ENCODE measurements at regions not wholly inside any gene's neighbourhood (a gene's known extent, or its start where the extent isn't known, plus 50 kb on each side); places are given as distances from the start of the nearest gene placed in this dataset.
A peak's percentile ranks its signal among the peaks of the same experiment; 100 is the strongest.

DNA sequence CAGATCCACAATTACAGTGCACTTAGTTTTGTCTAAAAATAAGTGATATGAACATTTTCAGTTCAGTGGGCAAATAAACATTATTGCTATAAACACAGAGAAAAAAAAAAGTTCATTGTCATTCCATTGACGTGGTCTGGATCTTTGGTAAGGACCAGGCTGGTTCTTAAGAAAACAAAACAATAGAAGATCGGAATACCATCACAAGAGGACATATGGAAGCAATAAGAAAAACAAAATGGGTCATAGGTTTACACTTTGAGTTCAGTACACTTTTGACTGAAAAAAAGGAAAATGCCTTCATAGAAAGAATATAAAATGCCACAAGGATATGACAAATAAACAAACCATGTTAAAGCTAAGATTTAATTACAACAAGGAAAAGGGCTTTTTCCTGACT, 289.5 kb upstream of the TYRP1 start:
- DNase-seq (ENCODE audit: low read depth, low spot score), result no peak

DNA sequence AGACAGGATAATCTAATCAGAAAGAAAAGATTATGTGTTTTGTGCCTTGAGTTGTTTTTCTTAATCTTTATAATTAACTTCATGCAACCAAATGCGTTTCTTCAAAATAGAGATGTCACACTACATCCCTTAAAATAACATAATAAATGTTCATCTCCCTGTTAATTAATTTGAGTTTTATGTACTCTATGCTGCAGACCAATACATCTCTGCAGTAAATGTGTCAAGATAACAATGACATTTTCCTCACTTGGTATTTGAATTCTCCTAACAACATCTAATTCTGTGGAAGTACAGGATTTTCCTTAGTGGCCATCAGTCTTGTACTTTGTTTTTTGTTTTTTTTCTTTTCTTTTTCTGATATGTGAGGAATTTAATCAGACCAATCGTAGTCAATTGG, 279.2 kb upstream of the TYRP1 start:
- no peak for DNase-seq (ENCODE audit: low read depth, low spot score)

DNA sequence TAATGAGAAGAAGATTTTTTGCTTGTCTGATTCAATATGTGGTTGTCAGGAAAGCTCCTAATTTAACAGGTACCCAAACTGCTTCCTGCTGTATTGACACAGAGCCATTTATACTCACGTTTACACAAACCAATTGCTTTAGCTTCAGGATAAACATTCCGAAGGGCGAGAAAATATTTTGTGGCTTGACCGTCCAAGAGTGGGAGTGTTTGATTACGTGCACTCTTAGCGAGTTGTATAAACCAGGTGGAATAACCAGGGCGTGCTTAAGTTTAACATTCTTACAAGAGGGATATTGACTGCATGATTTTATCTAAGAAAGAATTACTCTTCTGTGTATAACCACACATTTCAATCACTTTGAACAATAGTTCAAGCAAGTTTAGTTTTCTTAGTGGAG, 278.7 kb upstream of the TYRP1 start:
- no peak for DNase-seq (ENCODE audit: low read depth, low spot score)

DNA sequence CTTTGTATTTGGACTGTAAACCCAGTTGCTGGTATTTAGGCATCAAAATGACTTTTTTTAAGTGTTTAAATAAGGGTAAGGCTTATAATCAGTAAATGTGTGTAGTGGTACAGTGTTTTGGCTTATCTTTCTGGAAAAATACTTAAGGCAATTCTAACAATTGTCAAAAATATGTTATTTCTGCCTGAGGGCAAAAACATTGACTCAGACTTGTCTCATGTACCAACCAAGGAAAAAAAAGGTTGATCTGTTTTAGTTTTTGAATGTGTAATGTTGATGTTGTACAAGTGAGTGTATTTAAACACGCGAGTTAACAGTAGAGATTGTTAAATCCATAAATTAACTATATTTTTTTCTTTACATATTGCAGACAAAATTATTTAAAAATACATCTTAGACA, 277.8 kb upstream of the TYRP1 start:
- no peak for DNase-seq (ENCODE audit: low read depth, low spot score)

DNA sequence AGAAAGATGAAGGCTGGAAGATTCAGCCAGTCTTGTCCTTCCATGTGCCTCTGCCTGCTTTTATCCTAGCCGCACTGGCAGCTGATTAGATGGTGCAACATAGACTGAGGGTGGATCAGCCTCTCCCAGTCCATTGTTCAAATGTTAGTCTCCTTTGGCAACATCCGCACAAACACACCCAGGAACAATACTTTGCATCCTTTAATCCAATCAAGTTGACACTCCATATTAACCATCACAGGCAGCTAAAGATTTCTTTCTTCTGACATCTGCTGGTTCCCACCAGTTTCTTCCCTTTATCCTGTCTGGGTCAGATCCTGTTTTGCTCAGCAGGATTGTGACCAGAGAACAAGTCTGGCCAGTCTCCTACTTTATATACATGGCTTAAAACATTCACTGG, 276.5 kb upstream of the TYRP1 start:
- peak; percentile 14 for DNase-seq (ENCODE audit: low read depth, low spot score)

DNA sequence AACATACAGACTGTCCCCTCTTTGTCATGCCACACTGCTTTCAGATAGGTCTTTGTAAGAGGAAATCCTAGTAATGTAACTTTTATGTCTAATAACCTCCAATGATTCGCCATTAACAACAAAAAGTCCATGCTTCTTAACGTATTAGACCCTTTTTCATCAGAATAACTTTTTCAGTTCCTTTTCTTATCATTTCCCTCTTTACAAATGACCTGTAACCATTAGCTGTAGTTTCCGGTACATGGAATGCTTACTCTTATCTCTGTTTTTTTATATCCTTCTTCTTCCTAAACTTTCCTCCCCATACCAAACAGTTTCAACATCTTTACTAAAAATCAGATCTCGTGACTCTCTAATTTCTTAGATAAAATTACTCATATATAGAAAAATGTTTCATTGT, 268.9 kb upstream of the TYRP1 start:
- DNase-seq (ENCODE audit: low read depth, low spot score), result no peak

DNA sequence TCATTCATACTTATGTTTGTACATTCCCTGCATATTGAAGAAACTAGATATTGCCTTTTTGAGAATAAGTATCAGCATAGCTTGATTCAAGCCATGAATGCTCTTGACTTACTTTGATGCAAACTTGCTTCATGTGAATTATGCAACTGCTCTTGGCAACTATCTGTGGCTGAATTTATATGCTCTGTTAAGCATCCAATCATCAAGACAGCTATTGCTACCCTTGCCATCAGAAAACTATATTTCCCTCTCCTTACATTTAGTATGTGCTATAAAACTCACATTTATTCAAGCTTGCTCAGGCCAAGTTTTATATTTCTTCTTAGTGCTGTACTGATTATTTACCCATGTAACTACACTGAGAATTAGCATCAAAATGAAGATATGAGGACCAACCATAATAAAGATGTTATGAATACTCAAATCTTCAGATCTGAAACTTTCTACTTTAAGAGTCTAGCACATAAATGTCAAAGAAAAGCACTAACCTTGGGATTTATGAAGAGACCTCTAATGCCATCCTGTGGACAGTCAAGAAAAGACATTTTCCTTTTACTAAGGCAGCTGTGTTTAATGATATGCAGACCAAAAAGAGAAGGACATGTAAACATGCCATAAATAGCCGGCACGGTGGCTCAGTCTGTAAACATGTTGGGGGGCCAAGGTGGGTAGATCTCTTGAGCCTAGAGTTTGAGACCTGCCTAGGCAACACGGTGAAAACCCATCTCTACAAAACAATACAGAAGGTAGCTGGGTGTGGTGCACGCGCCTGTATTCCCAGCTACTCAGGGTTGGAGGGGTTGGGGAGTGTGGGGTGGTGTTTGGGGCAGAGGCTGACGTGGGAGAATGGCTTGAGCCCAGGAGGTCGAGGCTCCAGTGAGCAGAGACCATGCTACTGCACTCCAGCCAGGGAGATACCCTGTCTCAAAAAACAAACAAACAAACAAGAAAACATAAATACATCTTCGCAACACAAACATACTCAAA, 267.0 kb upstream of the TYRP1 start:
- DNase-seq (ENCODE audit: low read depth, low spot score), result peak; percentile 3

DNA sequence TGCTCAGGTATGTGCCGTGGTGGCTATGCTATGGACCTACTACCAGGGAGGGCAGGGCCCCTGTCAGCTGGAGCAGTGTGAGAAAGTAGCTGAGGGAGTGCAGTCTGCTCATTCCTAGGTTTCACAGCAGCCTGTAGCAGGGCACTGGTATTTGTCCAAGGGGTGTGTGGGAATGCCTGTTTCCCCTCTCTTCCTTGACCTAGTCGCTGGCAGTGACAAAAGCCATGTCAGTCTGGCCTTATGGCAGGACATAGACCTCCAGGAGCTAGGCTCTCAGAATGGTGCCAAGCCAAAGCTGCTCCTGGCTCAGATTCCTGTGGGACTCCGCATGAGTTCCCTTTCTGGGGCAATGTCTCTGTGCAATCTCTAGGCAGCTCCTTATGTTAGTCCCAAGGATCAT, 253.9 kb upstream of the TYRP1 start:
- no peak for DNase-seq (ENCODE audit: low read depth, low spot score)

DNA sequence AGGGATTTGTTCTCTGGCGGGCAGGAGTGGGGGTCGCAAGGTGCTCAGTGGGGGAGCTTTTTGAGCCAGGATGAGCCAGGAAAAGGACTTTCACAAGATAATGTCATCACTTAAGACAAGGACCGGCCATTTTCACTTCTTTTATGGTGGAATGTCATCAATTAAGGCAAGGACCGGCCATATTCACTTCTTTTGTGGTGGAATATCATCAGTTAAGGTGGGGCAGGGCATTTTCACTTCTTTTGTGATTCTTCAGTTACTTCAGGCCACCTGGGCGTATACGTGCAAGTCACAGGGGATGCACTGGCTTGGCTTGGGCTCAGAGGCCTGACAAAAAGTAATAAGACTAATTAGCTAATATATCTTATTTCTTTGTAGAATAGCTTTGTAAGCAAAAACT, 252.1 kb upstream of the TYRP1 start:
- DNase-seq (ENCODE audit: low read depth, low spot score), result peak; percentile 7

DNA sequence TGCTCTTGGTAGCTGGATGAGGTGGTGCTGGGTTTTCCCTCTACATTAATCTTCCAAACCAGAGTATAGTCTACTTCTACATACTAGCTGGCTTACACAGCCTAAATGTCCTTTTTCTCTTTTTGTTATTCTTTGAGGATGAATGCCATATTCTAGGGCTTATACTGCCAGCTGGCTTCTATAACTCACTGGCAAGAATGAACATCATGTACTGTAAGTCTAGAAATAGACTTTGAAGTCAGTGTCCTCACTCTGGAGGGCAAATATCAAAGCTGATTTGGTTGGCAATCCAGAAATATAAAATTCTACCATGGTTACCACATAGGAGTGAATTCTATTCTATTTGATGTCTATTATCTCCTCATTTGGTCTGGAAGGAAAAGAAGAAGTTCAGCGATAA, 251.7 kb upstream of the TYRP1 start:
- DNase-seq (ENCODE audit: low read depth, low spot score), result no peak

DNA sequence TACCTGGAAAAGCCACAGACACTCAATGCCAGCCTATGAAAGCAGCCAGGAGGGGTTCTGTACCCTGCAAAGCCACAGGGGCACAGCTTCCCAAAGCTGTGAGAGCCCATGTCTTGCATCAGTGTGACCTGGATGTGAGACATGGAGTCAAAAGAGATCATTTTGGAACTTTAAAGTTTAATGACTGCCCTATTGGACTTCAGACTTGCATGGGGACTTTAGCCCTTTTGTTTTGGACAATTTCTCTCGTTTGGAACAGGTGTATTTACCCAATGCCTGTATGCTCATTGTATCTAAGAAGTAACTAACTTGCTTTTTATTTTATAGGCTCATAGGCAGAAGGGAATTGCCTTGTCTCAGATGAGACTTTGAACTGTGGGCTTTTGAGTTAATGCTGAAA, 244.9 kb upstream of the TYRP1 start:
- DNase-seq (ENCODE audit: low read depth, low spot score), result no peak

DNA sequence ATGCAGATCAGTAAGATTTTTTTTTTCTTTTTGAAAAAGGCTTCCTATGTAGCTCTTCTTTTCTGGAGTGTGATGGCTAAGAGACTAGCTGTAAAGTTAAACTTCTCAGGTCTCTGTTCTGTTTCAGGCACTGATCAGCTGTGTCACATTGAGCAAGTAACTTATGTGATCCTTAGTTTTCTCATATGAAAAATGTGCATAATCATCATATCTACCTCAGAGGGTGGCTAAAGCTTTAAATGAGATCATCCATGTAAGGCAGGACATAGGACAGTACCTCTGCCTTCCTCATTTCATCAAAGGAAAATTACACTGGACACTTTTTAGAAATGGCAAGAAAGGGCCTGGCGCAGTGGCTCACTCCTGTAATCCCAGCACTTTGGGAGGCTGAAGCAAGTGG, 235.9 kb upstream of the TYRP1 start:
- DNase-seq (ENCODE audit: low read depth, low spot score), result no peak

DNA sequence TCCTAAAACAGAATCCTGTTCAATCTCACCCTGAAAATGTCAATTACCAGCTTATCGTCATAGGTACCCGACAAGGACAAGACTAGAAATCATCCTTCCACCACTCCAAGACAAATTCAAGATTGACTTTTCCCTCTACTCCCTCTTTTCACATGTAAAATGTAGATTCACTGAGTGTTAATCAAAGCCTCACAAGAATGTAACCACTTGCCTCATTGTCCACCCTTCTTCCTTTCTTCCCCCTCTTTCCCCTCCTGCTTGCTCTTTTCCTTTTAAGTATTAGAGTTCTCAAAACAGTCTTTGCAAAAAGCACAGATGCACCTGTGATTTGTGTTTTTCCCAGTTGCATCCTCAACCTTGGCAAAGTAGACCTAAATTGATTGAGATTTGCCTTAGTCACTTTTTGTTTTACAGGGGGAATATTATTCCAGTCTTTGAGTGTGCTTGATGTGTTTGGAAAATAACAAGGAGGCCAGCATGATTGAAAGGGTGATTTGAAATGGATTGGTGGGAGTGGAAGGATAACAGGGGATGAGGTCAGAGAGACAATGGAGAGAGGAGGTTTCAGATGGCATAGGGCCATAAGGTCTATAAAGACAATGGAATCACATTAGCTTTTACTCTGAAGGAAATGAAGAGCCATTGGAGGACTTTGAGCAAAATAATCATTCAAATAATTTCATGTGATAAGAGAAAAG, 231.3 kb upstream of the TYRP1 start:
- DNase-seq (ENCODE audit: low read depth, low spot score), result no peak

DNA sequence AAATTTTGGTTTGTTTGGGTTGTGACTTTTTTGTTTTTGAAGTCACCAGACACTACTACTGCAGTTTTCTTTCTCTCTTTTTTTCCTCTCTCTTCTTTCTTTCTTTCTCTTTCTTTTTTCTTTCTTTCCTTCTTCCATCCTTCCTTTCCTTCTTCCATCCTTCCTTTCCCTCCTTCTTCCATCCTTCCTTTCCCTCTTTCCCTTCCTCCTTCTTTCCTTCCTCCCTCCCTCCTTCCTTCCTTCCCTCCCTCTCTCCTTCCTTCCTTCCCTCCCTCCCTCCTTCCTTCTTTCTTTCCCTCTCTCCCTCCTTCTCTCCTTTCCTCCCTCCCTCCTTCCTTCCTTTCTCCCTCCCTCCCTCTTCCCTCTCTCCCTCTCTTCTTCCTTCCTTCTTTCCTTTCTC, 230.3 kb upstream of the TYRP1 start:
- DNase-seq (ENCODE audit: low read depth, low spot score), result no peak

DNA sequence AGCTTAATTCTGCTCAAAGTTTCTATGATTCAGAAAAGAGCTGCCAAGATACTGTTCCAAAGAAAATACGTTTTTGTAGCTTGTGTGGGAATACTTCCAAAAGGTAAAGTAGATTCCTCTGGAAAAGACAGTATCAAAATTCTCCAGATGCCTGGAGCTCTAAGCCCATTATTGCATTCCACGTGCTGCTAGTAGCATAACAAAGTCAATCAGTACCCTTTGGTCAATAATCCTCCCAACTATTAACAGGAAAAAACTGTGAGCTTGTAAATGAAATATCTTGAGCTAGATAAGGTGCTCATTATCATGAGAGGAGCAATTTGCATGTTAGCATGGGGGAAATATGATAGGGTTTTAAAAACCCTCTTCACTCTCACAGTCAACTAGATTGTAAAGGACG, 229.5 kb upstream of the TYRP1 start:
- DNase-seq (ENCODE audit: low read depth, low spot score), result no peak

DNA sequence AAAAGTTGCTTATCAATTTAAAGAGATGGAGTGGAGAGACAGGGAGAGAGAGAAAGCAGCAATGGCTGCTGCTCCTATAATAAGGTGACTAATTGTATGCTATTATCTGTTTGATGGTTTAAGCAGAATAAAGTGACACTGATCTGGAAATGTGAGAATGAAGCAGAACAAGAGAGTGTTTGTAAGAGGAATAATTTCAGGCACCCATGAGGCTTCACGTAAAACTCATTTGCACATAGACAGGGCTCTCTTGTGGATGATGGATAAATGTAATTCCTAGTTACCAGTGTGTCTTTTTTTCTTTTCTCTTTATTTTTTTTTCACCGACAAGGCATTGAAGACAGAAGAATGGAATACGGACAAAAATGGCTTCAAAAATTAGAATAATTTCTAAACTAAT, 228.8 kb upstream of the TYRP1 start:
- DNase-seq (ENCODE audit: low read depth, low spot score), result no peak

DNA sequence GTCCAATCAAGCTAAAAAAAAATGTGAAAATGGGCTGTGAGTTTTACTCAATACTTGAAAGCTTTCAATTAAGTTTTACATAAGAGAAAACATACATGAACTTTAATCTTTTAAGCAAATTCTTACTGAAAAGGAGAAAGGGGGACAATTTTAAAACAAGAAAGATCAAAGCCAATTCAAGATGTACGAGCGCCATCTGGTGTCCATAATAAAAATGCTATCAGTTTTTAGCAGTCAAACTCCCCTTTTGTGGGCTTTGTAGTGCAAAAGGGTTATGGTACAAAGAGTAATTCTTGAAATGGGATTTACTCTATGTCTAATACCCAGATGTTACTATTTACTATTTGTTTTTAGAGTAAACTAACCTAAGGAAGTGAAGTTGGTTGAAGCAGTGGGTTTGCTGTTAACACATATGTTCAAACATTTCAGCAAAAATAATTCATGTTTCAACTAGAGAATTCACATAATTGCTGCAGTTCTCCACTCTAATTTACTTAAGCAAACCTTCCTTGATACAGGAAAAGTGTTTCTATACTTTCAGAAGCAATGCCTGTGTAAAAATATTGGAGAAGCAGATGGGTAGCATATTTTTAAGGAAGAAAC, 228.2 kb upstream of the TYRP1 start:
- peak; percentile 17 for DNase-seq (ENCODE audit: low read depth, low spot score)

DNA sequence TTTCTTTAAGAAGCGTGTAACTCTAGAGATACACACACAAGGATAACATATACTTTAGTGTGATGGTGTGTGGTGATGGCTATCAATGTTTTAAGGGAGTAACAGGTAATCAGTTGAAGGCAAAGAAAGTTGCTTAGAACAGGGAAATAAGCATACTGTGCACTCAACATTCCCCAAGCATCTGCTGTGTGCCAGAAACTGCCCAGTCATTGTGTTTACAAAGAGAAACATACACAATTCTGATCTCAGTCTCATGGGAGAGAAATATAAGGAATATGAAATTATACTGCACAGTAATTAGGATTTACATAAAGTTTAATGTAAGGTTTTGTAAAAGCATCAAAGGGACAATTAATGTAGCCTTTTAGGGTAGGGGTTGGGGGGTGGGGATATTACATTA, 224.1 kb upstream of the TYRP1 start:
- no peak for DNase-seq (ENCODE audit: low read depth, low spot score)

DNA sequence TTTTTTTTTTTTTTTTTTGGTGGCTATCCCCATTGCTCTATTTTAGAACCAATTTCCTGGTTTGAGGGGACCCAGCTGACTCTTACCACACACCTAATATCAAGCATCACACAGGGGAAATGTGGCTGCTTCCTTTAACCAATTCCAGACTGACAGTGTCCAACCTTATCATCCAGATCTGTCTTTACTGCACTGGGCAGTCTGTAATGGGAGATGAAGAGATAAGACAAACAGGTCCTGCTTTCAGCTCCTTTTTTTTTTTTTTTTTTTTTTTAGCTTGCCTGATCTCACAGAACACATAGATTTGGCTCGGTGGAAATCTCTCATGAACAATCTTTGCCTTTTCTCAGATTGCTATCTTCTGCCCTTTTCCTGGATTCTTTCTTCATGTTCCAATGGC, 198.8 kb upstream of the TYRP1 start:
- peak; percentile 23 for DNase-seq (ENCODE audit: low read depth, low spot score)

DNA sequence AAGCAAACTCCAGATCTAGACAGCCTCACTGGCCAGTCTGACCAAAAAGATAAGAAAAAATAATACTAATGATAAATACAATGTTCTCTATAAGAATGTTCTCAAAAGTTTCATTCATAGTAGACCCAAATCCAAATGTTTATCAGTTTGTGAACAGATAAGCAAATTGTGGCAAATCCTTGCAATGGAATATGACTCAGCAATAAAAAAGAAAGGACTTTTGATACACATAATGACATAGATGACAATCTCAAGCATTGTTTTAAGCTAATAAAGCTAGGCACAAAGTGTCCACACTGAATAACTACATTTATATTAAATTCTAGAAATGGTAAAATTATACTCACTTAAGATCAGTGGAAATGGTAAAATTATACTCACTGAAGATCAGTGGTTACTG, 195.4 kb upstream of the TYRP1 start:
- no peak for DNase-seq (ENCODE audit: low read depth, low spot score)

DNA sequence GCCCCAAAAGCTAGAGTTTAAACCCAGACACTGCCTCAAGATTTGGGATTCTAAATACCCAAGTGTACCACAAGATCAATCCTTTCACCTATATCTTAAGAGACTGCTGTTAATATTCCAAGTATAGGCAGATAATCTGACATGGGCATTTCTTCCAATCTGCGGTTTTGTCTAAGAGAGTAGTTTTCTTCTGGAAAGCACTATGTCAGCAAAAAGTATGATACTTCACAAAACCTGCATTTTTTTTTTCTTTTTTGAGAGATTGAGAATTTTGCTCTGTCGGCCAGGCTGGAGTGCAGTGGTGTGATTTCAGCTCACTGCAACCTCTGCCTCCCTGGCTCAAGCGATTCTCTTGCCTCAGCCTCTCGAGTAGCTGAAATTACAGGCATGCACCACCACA, 190.7 kb upstream of the TYRP1 start:
- DNase-seq (ENCODE audit: low read depth, low spot score), result no peak

DNA sequence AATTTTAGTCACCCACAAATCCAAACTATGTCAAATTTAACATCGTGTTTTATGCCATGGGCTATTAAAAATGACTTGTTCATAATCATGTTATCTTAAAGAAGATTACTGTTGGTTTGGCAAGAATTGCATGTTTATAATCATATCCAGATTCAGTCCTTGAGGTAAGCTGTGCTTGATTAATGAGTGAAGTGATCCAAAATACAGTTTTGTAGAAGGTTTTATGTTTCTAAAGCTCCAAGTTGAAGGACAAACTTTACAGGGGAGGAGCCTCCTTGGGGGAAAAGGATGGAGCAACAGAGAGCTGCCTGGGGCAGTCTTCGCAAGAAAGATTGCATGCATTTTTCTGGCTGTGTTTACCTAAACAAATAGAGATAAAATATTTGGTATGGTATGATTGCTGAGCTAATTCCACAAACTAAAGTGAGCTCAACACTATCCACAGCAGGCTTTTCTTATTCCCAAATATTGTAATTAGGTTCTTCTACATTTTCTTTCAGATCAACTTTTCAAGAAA, 189.5 kb upstream of the TYRP1 start:
- no peak for DNase-seq (ENCODE audit: low read depth, low spot score)
